ENCODE measurements at regions not wholly inside any gene's neighbourhood (a gene's known extent, or its start where the extent isn't known, plus 50 kb on each side); places are given as distances from the start of the nearest gene placed in this dataset.

DNA sequence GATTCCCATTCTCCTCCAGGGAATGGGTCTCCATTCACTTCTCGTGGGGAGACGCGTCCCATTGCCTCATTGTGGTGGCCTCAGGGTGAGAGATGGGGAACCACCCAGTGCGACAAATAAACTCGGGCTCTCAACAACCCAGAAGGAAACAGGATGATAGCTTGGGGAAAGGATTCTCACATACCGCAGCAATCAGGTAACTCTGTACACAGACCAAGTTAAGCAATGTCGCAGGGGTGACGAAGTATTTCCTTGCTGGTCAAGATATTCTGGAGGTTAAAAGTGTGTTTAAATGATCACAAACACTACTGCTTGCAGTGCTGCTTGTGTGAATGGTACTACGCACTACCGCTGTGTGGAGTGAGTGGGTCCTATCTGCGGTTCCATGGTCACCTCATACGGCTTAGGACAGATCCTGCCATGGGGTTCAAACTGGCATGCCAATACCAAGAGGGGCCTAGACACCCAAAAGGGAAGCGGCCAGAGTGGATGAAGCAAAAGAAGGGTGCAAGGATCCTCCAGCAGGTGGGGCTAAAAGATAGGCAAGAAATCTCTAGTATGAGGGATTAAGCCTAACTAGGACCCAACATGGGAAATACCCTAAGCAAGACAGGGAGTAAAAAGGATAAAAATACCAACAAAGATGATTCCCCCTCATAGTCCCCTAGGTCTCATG is 143.8 kb upstream of the TMEM106B start:
- TF ChIP-seq EZH2 (IDR thresholded peaks at IDR 0.05; ENCODE audit: low read length, unreplicated experiment) = no peak
- TF ChIP-seq, protein P1, sequence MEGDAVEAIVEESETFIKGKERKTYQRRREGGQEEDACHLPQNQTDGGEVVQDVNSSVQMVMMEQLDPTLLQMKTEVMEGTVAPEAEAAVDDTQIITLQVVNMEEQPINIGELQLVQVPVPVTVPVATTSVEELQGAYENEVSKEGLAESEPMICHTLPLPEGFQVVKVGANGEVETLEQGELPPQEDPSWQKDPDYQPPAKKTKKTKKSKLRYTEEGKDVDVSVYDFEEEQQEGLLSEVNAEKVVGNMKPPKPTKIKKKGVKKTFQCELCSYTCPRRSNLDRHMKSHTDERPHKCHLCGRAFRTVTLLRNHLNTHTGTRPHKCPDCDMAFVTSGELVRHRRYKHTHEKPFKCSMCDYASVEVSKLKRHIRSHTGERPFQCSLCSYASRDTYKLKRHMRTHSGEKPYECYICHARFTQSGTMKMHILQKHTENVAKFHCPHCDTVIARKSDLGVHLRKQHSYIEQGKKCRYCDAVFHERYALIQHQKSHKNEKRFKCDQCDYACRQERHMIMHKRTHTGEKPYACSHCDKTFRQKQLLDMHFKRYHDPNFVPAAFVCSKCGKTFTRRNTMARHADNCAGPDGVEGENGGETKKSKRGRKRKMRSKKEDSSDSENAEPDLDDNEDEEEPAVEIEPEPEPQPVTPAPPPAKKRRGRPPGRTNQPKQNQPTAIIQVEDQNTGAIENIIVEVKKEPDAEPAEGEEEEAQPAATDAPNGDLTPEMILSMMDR (conservative IDR thresholded peaks at IDR 0.05; ENCODE audit: low read depth, low read length) = peak; percentile 86
- no peak for TF ChIP-seq EZH2phosphoT487 (IDR thresholded peaks at IDR 0.05; ENCODE audit: borderline replicate concordance, low read length)

All from PC-3 (cell line).